HG03103 (cell line): ENCODE measurements at regions not wholly inside any gene's neighbourhood (a gene's known extent, or its start where the extent isn't known, plus 50 kb on each side); places are given as distances from the start of the nearest gene placed in this dataset.

Experiments
- ATAC-seq: cut with Tn5 transposase; IDR thresholded peaks from one replicate; pipeline ENCODE4 v1.9.1; 2021; ENCODE audit warnings: low read depth; ENCODE audit not compliant: unreplicated experiment

DNA sequence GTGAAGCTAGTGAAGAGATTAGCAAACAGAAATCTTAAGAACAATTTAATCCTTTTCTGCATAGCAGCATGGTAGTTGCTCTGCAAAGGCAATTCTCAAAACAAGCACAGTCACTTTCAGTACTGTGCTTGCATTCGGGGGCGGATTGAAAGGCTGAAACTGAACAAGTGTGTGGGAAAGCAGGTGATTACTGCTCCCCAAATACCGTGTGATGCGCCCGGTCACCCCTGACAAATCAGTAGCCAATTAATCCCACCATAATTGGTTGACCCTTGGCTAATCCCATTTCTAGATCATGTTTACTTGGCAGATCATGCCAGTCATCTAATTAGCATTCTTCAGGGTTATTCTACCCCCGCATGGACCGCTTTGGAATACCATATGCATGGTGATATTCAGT, 76.5 kb upstream of the ADRB1 start:
- ATAC-seq = no peak

DNA sequence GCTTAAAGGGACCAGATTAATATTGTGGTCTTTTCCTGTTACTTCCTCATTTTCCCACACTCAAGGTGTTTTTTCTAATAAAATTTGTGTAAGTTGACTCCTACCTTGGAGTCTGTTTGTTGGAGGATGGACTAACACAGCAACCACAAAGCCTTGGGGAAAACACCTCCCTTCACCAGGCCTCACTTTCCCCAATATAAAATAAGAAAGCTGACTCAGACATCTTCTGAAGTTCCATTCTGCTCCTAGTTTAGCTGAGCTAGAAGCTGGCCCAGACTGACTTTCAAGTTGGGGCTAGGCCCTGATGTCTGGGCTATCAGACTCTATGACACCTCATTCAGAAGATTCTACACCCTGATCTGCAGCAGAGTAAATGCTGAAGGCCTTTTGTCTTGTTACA, 73.0 kb upstream of the ADRB1 start:
- no peak for ATAC-seq

DNA sequence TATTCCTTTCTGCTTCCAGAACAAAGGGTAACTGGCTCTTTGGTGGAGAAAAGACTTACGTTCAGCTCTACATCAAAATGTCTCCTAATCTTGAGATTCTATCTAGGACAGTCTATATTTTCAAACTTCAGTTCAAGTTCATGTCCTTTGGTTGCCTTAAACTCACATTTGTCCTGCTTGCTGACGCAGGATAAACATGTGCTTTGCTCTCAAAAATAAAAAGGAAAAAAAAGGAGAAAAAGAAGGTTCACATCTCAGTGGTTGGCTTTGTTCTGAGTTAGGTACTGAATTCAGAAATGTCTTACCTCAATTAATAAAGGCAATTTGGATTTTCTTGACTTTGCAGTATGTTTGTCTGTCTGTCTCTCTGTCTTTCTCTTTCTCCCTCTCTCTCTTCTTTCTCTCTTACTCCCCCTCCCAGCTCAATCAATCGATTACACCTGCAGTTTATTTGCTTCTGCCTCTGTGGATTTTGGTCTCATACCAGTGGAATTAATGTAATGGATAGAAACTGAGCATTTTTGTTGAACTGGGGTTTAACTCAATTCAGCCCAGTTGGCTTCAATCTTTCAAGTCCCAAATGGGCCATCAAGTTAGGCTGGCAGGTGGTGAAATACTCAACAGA, 72.2 kb upstream of the ADRB1 start:
- ATAC-seq = no peak

DNA sequence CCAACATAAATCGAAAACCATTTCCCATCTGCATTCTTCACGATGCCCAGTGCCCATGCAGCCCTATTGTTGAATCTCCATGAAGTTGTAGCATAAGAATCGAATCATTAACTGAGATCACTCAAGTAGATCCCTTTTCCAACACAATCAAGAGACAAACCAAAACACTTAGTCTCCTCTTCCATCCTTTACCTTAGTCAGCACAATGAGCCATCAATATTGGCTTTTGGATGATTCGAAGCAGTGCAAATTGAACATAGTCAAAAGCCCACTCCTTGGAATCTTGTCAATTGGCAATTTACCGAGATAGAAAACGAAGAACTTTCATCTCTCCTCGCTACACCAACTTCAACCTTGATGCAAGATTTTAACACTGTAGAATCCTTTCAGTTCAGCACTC, 66.5 kb upstream of the ADRB1 start:
- no peak for ATAC-seq

DNA sequence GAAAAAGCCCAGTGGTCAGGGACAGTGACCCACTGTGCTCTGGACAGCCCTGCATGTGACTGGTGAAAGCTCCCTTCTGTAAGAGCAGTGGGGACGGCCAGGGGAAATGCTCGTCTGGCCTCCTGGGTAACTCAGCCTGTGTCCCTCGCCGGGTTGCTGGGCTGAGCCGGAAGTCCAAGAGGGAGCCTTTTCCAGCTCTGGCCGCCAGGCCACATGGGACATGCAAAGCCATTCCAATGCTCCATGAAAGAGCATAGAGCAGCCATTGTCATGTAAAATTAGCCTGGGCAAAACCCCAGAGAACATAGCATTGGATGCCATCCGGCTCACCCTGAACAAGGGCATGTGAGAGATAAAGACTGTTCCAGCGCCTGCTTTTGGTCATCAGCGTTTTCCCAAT, 64.9 kb upstream of the ADRB1 start:
- ATAC-seq = no peak

DNA sequence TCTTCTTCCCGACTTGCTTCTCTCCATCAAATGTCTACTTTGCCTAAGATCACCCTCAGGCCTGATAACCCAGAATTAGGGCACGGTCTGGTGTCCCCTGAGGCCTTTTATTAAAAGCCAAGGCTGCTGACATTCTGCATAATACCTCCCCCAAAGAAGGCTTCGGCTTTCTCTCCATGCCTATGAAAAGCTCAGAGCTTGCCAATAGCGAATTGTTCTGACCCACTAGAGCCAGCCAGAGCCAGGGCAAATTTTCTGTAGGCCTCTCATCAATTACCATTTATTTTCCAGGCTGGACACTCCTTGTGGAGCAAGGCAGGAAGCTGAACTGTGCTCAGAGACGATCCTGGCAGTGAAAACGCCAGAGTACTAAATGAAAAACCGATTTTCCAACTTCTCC, 64.3 kb upstream of the ADRB1 start:
- ATAC-seq = no peak

DNA sequence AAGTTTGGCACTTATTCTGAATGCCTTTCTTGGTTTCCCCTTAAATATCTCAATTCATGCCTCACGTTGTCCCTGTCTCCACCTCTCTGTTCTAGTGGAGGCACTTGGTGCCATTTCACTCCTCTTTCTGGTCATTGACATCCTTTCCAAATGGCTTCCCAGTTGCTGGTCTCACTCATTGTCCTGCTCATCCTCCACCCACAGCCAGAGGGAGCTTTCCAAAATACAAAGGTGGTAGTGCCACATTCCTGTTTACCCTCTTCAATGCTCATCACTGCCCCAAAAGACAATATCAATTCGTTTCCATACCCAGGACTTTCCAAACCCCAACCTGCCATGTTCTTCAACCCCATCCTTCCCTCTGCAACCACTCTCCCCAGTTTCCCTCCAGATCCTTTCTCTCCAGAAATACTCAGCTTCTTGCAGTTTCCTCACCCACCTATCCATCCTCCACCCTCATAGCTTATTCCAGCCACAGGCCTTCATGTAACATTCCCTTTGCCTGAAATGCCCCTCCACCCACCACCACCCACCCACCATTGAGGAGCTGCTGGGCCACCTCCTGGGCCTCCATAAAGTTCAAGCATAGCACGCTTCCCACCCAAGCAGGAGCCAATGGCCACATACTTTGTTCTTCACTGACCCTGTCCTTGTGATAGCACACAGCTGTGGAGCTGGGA, 63.1 kb upstream of the ADRB1 start:
- ATAC-seq = no peak

DNA sequence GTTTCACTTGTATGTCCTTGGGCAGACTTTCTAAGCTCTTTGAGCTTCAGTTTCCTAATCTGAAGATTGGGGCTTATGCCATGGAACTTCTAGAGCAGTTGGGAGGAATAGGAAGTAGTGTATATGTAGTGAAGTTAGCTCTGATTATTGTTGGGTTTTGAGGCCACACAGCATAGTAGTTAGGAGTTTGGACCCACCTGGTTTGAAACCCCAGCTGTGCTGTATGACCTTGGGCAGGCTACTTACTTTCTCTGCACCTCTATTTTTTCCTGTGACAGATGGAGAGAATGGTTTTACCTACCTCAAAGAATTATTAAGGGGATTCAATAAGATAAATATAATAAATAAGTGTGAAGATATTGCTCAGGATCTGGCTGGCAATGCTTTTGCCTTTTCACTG, 61.4 kb upstream of the ADRB1 start:
- peak; percentile 10 for ATAC-seq

DNA sequence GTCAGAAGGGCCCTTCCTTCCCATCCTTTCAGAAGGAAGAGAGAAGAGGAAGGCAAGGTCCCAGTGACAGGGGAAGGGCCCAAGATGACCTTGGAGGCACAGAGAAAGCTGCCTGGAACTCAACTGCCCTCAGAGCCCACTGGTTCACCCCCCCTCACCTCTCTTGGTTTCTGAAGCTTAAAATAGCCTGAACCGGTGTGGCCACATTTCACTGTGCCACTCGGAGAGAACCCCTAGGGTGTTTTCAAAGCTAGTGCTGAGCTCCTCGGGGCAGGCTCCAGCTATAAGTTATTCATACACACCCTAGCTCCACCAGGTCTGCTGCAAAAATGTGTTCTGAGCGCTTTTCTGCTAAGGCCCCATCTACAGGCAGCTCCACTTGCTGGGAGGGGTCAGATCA, 60.9 kb upstream of the ADRB1 start:
- ATAC-seq = peak; percentile 73

DNA sequence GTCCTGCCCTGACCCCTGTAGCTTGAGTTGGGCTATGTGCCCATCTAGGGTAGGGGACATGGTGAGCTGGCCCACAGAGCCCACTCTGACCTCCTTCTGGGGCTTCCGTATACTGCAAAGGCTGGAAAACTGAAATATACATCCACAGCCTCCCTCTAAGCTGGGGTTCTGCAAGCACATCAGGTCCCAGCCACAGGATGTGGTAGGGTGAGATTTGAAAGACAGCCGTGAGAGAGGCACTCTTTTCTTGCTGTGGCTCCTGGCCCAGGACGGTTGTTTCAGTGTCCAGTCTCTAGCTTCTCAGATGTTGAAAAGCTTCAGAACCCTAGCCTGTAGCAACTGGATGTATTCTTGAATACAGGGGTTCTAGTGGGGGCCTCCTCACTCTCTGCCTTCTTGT, 60.1 kb upstream of the ADRB1 start:
- ATAC-seq = peak; percentile 34

DNA sequence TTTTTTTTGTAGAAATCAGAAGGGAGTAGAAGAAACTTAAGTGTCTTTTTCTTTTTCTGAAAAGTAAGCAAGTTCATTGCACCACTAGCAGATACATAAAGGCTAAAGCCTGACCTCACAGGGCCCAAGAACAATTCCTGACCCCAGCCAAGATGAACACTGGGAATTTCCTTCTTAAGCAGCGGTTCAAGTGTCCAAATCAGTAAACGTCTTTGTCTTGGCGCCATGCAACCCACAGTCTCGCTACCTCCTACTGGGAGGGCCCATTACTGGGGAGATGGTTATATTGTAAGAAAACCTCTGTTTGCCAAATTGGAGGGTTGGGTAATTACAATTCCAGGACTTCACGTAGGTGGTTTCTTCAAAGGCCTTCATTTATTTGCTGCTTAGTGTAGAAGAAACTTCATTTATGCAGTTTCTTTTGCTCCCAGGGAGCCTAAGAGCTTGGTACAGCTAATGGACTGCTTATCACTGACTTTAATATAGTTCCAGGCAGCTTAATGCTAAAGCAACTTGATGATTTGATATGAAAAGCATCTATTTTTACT, 58.3 kb upstream of the ADRB1 start:
- ATAC-seq = no peak

DNA sequence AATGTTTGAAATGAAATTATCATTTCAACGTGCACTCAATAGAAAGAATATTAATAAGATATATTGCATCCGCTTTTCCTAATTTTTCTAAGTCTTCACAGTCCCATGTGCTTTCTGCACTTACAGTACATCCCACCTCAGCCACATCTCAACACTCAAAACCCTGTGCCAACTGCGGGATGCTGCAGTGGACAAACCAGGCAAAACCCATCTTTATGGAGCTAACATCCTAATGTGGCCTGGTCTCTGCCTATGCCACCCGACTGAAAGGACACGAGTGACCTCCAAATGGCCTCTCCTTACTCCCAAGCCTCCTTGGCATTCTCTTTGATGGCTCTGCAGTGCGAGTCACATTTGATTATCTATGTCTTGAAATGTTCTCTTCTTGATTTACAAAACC, 57.4 kb upstream of the ADRB1 start:
- no peak for ATAC-seq

DNA sequence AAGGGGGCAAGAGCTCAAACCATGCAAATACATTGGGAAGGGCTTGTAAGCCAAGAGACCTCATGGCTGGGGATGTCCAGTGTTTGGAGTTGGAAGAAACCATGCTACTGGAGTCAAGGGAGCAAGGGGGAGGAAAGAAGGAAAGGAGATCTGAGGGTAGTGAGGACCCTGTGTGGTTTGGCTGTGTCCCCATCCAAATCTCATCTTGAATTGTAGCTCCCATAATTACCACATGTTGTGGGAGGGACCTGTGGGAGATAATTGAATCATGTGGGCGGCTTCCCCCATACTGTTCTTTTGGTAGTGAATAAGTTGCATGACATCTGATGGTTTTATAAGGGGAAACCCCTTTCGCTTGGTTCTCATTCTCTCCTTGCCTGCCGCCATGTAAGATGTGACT, 56.5 kb upstream of the ADRB1 start:
- ATAC-seq = no peak

DNA sequence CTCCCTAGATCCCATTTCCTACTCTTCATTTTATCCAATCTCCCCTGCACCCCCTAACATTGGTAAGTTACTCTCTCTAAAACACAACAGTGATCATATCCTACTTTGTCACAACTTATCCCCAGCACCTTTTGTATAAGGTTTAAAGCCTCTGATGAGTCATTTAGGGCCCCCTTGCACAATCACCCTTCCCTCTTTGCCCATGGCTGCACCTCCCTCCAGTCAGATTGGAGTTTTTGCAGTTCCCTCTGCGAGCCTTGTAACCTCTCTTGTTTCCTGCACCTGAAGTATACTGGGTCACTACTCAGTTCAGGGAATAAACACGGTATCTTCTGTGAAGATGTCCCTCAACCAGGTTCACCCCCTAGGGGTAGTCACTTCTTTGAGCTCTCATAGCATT, 55.9 kb upstream of the ADRB1 start:
- no peak for ATAC-seq

DNA sequence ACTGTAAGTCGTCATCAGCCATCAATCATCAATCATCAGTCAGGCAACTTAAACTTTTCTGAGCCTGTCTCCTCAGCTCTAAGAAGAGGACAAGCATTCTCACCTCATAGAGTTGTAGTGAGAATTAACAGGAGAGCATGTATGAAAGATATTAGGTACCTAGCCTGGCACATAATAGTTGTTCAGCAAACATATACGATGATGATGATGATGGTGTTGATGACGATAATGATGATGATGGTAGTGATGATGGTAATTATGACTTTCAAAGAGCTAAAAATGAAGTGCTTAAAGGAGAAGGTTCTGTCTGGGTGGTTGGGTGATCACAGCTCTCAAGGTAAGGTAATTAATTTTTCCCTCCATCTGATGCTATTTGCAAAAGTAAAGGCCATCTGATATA, 55.1 kb upstream of the ADRB1 start:
- no peak for ATAC-seq

DNA sequence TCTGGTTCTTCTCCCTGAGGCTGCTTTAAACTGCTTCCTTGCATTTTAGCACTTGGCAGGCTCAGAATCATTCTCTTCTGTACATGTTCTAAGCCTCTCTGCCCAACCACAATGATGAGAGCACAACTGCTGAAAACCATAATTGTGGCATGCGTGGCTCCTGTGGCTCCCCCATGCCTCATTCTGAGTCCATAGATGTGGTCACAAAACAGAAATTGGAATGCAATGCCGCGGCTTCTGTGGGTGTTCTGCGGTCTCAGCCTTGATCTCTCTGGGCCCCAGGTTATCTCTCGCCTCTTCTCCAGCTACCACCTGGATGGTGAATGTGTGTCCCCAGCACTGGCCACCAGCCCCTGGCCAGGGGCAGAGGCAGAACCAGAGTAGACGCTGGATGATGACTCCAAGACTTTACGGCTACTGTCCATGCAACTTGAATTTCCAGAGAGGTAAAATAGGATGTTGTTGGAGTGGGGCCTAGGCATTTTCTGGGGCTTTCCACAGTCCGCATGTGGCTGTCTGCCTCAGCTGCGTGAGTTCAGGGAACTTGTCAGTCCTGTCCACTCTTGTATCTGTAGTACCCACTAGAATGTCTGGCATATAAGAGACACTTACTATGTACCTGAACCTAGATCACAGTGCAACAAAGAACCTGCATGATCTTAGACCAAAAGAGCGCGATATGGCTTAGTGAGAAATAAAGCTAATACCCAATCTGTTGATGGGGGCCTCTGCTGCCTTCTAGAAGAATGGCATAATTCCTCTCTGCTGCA, 52.4 kb upstream of the ADRB1 start:
- ATAC-seq = no peak

DNA sequence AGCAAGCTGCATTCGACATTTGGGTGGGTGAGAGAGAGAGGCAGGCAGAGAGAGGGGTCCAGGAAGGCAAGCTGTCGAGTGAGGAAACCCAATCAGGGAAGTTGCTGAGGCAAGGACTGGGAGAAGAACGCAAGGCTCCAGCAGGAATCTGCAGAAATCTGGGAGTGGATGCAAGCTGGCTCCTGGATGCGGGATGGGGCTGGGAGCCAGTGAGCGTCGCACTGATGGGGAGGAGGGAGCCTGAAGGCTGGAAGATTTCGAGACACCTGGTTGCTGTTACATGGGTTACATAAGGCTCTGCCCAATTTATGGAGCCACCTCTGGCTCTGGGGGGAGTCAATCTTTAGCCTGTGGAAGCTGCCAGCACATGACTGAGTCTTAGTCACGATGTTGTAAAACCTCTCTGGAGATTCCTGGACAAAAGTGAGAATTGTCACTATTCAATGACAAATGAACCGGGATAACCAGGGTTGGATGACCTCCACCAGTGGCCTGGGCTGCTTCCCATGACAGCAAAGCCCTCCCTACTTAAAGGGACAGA, 51.1 kb upstream of the ADRB1 start:
- no peak for ATAC-seq

DNA sequence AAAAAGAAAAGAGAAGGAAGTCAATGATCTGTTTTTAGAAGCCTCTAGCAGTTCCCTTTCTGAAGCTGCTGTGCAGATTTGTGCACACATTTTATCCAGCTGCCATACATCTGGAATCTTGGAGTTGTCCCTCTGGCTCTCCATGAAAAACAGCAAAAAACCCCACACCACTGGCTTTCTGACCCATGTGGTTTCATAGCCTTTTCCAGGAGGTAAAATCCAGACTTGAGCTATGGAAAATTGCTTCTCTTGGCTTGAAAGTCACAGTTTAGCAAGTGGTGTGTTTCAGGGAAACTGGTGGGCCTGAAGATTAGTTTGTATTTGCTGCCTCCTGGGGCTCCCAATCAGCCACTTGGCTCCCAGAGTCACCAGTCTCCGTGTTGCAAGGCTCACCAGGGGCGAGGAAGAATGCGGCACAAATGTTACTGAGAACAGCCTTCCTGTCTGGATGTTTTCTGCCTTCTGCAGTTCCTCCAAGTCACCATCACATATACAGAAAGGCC, 50.1 kb upstream of the ADRB1 start:
- ATAC-seq = no peak
